Adrenal gland (tissue), 5 donors: ENCODE measurements at regions not wholly inside any gene's neighbourhood (a gene's known extent, or its start where the extent isn't known, plus 50 kb on each side); places are given as distances from the start of the nearest gene placed in this dataset.

Experiments
- CTCF ChIP-seq, 6 experiments: fragments of 450-650 bp in 4 of 6; fragments of 200-600 bp in 2 of 6; sonication (generic) in 1 of 6; IDR thresholded peaks; 1 replicate in 5 of 6; 2 replicates in 1 of 6; pipeline versions ENCODE4 v1.5.1 to v1.8.0; 2016 to 2021; ENCODE audit warnings: antibody characterized with exemption in 6 of 6, mild to moderate bottlenecking in 2 of 6, moderate library complexity in 1 of 6
- POLR2A ChIP-seq, 2 donors: fragments of 450-650 bp; IDR thresholded peaks; one replicate each; pipeline ENCODE4 v1.6.1; 2017; ENCODE audit warnings: antibody characterized with exemption in 2 of 2, mild to moderate bottlenecking in 2 of 2, moderate library complexity in 1 of 2
- donor health status: DM: no; HTN: no; CAD: no.

- TF ChIP-seq POLR2A (IDR thresholded peaks at IDR 0.05): no peak
- no peak for TF ChIP-seq CTCF (IDR thresholded peaks at IDR 0.05)
Observed at GRCh38 chr5:105034401-105034763, 1471.8 kb upstream of the NUDT12 start.
